ENCODE measurements at regions not wholly inside any gene's neighbourhood (a gene's known extent, or its start where the extent isn't known, plus 50 kb on each side); places are given as distances from the start of the nearest gene placed in this dataset.

- TF ChIP-seq POLR2AphosphoS5 (IDR thresholded peaks at IDR 0.05) (no peak), CTCF (IDR thresholded peaks at IDR 0.05 in 8 of 11, conservative IDR thresholded peaks at IDR 0.05 in 3 of 11) (no peak), POLR2A (IDR thresholded peaks at IDR 0.05) (no peak)
- no peaks in the 10 kb centered on the region for H3K36me3 ChIP-seq
- H3K9me3 ChIP-seq = no peaks in the 10 kb centered on the region
- H3K4me1 ChIP-seq = no peaks in the 10 kb centered on the region
- H3K4me3 ChIP-seq = no peak overlapping the region
- H3K27me3 ChIP-seq (replicated peaks in 1 of 7) = no peaks in the 10 kb centered on the region
- WGBS, 5 donors = 82 to 90% (median 84%) methylated on average over 4 of the region's 4 CpGs
- no peak overlapping the region for H3K27ac ChIP-seq
- no peak for DNase-seq
- intact Hi-C loops (cut with DNase I; ENCODE audit: low total_unique reads) = no loop called here
Measured at GRCh38 chr15:62426387-62426956, 261.4 kb upstream of the C2CD4B start.

GRCh38 chr15:62428259-62428658 lies 263.2 kb upstream of the C2CD4B start:
- no peak overlapping the region for H3K27ac ChIP-seq
- H3K9me3 ChIP-seq = no peaks in the 10 kb centered on the region
- H3K27me3 ChIP-seq (replicated peaks in 1 of 7) = no peaks in the 10 kb centered on the region
- H3K4me1 ChIP-seq = no peaks in the 10 kb centered on the region
- no peak for TF ChIP-seq POLR2AphosphoS5 (IDR thresholded peaks at IDR 0.05)
- no peak for TF ChIP-seq CTCF (IDR thresholded peaks at IDR 0.05 in 8 of 11, conservative IDR thresholded peaks at IDR 0.05 in 3 of 11)
- TF ChIP-seq POLR2A (IDR thresholded peaks at IDR 0.05) = no peak
- H3K36me3 ChIP-seq = no peaks in the 10 kb centered on the region
- no peak for DNase-seq
- WGBS, 5 donors = 92 to 95% (median 93%) methylated on average over 8 of the region's 8 CpGs
- no peak overlapping the region for H3K4me3 ChIP-seq
- intact Hi-C loops (cut with DNase I; ENCODE audit: low total_unique reads) = no loop called here

GRCh38 chr15:62428851-62429598 lies 263.9 kb upstream of the C2CD4B start:
- Histone ChIP-seq H3K27ac (no peak overlapping the region), H3K9me3 (no peaks in the 10 kb centered on the region), H3K4me3 (no peak overlapping the region), H3K4me1 (no peaks in the 10 kb centered on the region), H3K27me3 (replicated peaks in 1 of 7) (no peaks in the 10 kb centered on the region), H3K36me3 (no peaks in the 10 kb centered on the region)
- 77 to 85% (median 82%) methylated on average over 12 to 14 of the region's 14 CpGs for WGBS, 5 donors
- intact Hi-C loops (cut with DNase I; ENCODE audit: low total_unique reads) = no loop called here
- TF ChIP-seq CTCF (IDR thresholded peaks at IDR 0.05 in 8 of 11, conservative IDR thresholded peaks at IDR 0.05 in 3 of 11) = no peak
- no peak for TF ChIP-seq POLR2A (IDR thresholded peaks at IDR 0.05)
- no peak for TF ChIP-seq POLR2AphosphoS5 (IDR thresholded peaks at IDR 0.05)
- no peak for DNase-seq

- TF ChIP-seq POLR2A (IDR thresholded peaks at IDR 0.05) (no peak), POLR2AphosphoS5 (IDR thresholded peaks at IDR 0.05) (no peak), CTCF (IDR thresholded peaks at IDR 0.05 in 8 of 11, conservative IDR thresholded peaks at IDR 0.05 in 3 of 11) (no peak)
- Histone ChIP-seq H3K36me3 (no peaks in the 10 kb centered on the region), H3K4me1 (no peaks in the 10 kb centered on the region), H3K27me3 (replicated peaks in 1 of 7) (no peaks in the 10 kb centered on the region), H3K4me3 (no peak overlapping the region), H3K27ac (no peak overlapping the region), H3K9me3 (no peaks in the 10 kb centered on the region)
- intact Hi-C loops (cut with DNase I; ENCODE audit: low total_unique reads) = no loop called here
- DNase-seq = no peak
- WGBS, 5 donors = 84 to 92% (median 87%) methylated on average over 2 of the region's 2 CpGs
Measured at GRCh38 chr15:62430056-62430455, 265.0 kb upstream of the C2CD4B start.
